ENCODE measurements at regions not wholly inside any gene's neighbourhood (a gene's known extent, or its start where the extent isn't known, plus 50 kb on each side); places are given as distances from the start of the nearest gene placed in this dataset.
A peak's percentile ranks its signal among the peaks of the same experiment; 100 is the strongest.

DNA sequence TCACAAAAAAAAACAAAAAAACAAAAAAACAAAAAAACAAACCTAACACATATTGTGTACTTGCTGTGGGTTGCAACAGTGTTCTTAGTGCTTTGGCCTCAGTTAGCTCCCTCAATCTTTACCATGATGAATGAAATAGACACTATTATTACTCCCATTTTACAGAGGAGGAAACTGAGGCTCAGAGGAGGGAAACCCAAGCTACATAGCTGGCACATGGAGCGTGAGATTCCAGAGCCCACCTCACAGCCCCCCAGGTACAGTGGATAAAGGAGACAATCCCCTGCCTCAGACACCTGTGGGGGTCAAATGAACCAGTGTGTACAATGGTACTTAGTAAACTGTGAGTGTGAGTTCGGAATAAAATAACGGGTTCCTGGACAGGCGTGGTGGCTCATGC is 104.9 kb upstream of the SMAD3 start:
- TF ChIP-seq, protein P1, sequence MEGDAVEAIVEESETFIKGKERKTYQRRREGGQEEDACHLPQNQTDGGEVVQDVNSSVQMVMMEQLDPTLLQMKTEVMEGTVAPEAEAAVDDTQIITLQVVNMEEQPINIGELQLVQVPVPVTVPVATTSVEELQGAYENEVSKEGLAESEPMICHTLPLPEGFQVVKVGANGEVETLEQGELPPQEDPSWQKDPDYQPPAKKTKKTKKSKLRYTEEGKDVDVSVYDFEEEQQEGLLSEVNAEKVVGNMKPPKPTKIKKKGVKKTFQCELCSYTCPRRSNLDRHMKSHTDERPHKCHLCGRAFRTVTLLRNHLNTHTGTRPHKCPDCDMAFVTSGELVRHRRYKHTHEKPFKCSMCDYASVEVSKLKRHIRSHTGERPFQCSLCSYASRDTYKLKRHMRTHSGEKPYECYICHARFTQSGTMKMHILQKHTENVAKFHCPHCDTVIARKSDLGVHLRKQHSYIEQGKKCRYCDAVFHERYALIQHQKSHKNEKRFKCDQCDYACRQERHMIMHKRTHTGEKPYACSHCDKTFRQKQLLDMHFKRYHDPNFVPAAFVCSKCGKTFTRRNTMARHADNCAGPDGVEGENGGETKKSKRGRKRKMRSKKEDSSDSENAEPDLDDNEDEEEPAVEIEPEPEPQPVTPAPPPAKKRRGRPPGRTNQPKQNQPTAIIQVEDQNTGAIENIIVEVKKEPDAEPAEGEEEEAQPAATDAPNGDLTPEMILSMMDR (IDR thresholded peaks at IDR 0.05; ENCODE audit: control extremely low read depth, extremely low read depth) = no peak
- ATAC-seq (ENCODE audit: insufficient read depth, low FRiP score) = no peak
- Histone ChIP-seq H3K27me3 (ENCODE audit: control insufficient read depth in 3 of 3, insufficient read depth in 3 of 3, low read length in 2 of 3) (no peaks in the 10 kb centered on the region), H3K4me3 (no peak overlapping the region), H3K9ac (ENCODE audit: insufficient read depth in 1 of 2, low read length in 2 of 2) (no peak overlapping the region), H3K9me3 (ENCODE audit: control insufficient read depth in 4 of 4, insufficient read depth in 3 of 4, low read length in 3 of 4) (no peaks in the 10 kb centered on the region), H3K36me3 (ENCODE audit: control insufficient read depth in 4 of 4, insufficient read depth in 4 of 4, low read length in 4 of 4) (no peaks in the 10 kb centered on the region), H3K27ac (ENCODE audit: low read depth in 1 of 2, low read length in 1 of 2) (no peak overlapping the region), H3K4me1 (ENCODE audit: control insufficient read depth in 5 of 5, insufficient read depth in 5 of 5, low read length in 5 of 5) (no peaks in the 10 kb centered on the region)
- DNase-seq = no peak
- 93 to 97% methylated on average over 4 of the region's 4 CpGs for WGBS, 2 donors

DNA sequence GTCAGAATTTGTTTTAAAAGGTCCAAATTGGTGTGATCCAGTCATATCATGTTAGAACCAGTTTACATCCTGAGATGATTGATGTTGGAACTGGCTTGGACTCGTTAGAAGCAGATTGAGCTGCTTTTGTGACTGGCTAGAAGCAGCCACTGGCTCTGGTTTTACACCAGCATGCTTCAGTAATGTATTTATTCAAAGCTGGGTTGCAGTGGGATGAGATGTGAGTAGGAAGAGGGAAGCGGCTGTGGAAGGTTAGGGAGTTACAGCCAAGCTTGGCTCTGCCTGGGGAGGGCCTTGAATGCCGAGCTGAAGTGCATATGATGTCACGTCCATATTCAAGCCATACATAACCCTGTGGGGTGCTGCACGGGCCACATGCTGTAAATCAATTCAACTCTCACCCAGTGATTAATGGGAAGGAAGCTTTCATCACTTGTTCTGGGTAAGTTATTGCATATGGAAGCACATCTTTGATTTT is 104.0 kb upstream of the SMAD3 start:
- 56 to 62% methylated on average over 5 of the region's 5 CpGs for WGBS, 2 donors
- H3K9me3 ChIP-seq (ENCODE audit: control insufficient read depth in 4 of 4, insufficient read depth in 3 of 4, low read length in 3 of 4) = no peaks in the 10 kb centered on the region
- H3K36me3 ChIP-seq (ENCODE audit: control insufficient read depth in 4 of 4, insufficient read depth in 4 of 4, low read length in 4 of 4) = no peaks in the 10 kb centered on the region
- TF ChIP-seq, protein P1 (IDR thresholded peaks at IDR 0.05; ENCODE audit: control extremely low read depth, extremely low read depth) = no peak
- H3K4me1 ChIP-seq (ENCODE audit: control insufficient read depth in 5 of 5, insufficient read depth in 5 of 5, low read length in 5 of 5) = no peaks in the 10 kb centered on the region
- no peak overlapping the region for H3K9ac ChIP-seq (ENCODE audit: insufficient read depth in 1 of 2, low read length in 2 of 2)
- ATAC-seq (ENCODE audit: insufficient read depth, low FRiP score) (no peak), DNase-seq (peak in 2 of 3 donors; percentile 23 to 56)
- H3K27me3 ChIP-seq (ENCODE audit: control insufficient read depth in 3 of 3, insufficient read depth in 3 of 3, low read length in 2 of 3) = no peaks in the 10 kb centered on the region
- no peak overlapping the region for H3K27ac ChIP-seq (ENCODE audit: low read depth in 1 of 2, low read length in 1 of 2)
- no peak overlapping the region for H3K4me3 ChIP-seq

DNA sequence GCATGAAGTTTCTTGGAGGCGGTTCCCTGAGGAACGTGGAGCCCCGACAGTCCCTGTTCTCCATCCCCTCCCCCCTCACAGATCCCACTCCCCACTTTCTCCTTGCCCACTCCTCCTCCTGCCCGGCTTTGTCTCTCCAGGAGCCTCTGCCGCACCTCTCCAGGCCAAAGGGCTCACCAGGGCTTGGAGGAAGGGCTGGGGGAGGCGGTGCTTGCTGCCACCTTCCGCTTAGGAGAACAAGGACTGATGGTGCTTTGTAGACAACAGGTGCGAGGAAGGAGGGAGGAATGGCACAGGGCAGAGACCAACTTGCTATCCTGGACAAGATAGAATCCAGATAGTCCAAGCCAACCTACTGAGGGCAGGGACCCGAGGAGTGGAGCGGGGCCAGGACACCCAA is 103.5 kb upstream of the SMAD3 start:
- Histone ChIP-seq H3K27ac (ENCODE audit: low read depth in 1 of 2, low read length in 1 of 2) (no peak overlapping the region), H3K4me3 (no peak overlapping the region), H3K36me3 (ENCODE audit: control insufficient read depth in 4 of 4, insufficient read depth in 4 of 4, low read length in 4 of 4) (no peaks in the 10 kb centered on the region), H3K9ac (ENCODE audit: insufficient read depth in 1 of 2, low read length in 2 of 2) (no peak overlapping the region), H3K4me1 (ENCODE audit: control insufficient read depth in 5 of 5, insufficient read depth in 5 of 5, low read length in 5 of 5) (no peaks in the 10 kb centered on the region), H3K9me3 (ENCODE audit: control insufficient read depth in 4 of 4, insufficient read depth in 3 of 4, low read length in 3 of 4) (no peaks in the 10 kb centered on the region), H3K27me3 (ENCODE audit: control insufficient read depth in 3 of 3, insufficient read depth in 3 of 3, low read length in 2 of 3) (no peaks in the 10 kb centered on the region)
- DNase-seq (no peak), ATAC-seq (ENCODE audit: insufficient read depth, low FRiP score) (no peak)
- WGBS, 2 donors = 90 to 94% methylated on average over 10 of the region's 10 CpGs
- TF ChIP-seq, protein P1 (IDR thresholded peaks at IDR 0.05; ENCODE audit: control extremely low read depth, extremely low read depth) = no peak

DNA sequence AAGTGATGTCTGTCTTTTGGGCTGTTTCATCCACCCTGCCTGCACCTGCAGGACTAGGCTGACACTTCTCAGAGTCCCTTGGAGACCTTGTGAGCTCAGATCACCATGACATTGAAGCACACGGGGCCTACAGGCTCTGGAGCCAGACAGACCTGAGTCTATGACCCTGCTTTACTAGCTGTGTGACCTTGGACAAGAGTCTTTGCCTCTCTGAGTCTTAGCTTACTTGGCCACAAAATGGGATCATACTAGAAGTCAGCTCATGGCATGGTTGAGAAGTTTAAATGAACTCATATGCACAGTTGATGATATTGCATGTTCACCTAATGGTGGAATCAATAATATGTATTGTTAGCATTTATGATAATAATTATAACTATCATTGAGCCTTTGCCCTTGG is 102.9 kb upstream of the SMAD3 start:
- H3K4me3 ChIP-seq = no peak overlapping the region
- no peaks in the 10 kb centered on the region for H3K36me3 ChIP-seq (ENCODE audit: control insufficient read depth in 4 of 4, insufficient read depth in 4 of 4, low read length in 4 of 4)
- no peak overlapping the region for H3K9ac ChIP-seq (ENCODE audit: insufficient read depth in 1 of 2, low read length in 2 of 2)
- H3K27me3 ChIP-seq (ENCODE audit: control insufficient read depth in 3 of 3, insufficient read depth in 3 of 3, low read length in 2 of 3) = no peaks in the 10 kb centered on the region
- no peak for DNase-seq
- no peak for ATAC-seq (ENCODE audit: insufficient read depth, low FRiP score)
- H3K4me1 ChIP-seq (ENCODE audit: control insufficient read depth in 5 of 5, insufficient read depth in 5 of 5, low read length in 5 of 5) = no peaks in the 10 kb centered on the region
- 64 to 90% methylated on average over 1 of the region's 1 CpG for WGBS, 2 donors
- no peaks in the 10 kb centered on the region for H3K9me3 ChIP-seq (ENCODE audit: control insufficient read depth in 4 of 4, insufficient read depth in 3 of 4, low read length in 3 of 4)
- no peak overlapping the region for H3K27ac ChIP-seq (ENCODE audit: low read depth in 1 of 2, low read length in 1 of 2)
- TF ChIP-seq, protein P1 (IDR thresholded peaks at IDR 0.05; ENCODE audit: control extremely low read depth, extremely low read depth) = no peak
